Common myeloid progenitor, CD34-positive (primary cell): ENCODE measurements at regions not wholly inside any gene's neighbourhood (a gene's known extent, or its start where the extent isn't known, plus 50 kb on each side); places are given as distances from the start of the nearest gene placed in this dataset.

Source experiments
- CTCF ChIA-PET: fragments of 350-600 bp; sonication (Branson Sonifier 250); formaldehyde crosslinking; loops from one replicate; lab custom pipeline; 2021; ENCODE audit warnings: antibody characterized with exemption; lab: Charles Lee
- POLR2A ChIA-PET: fragments of 350-600 bp; sonication (Branson Sonifier 250); formaldehyde crosslinking; loops from one replicate; lab custom pipeline; 2021; ENCODE audit warnings: antibody characterized with exemption; lab: Charles Lee
- DNase-seq, 3 donors: peaks; one replicate each; pipeline versions ENCODE4 v3.0.0 to v3.0.0-alpha.2; 2013
- H3K27ac ChIP-seq, 2 experiments: 1 replicate in 1 of 2; 2 replicates in 1 of 2; pipeline ENCODE4 v1.7.0; 2013; ENCODE audit warnings: inconsistent platforms in 2 of 2, low read length in 2 of 2, mild to moderate bottlenecking in 2 of 2, low read depth in 1 of 2, moderate library complexity in 1 of 2; ENCODE audit not compliant: severe bottlenecking in 2 of 2, insufficient read depth in 1 of 2, poor library complexity in 1 of 2
- H3K27me3 ChIP-seq, 5 experiments: replicated peaks in 2 of 5; 1 replicate in 3 of 5; 2 replicates in 2 of 5; pipeline versions ENCODE4 v1.6.1 to v1.7.0; 2013; ENCODE audit warnings: low read length in 4 of 5, mild to moderate bottlenecking in 2 of 5, moderate library complexity in 2 of 5, inconsistent platforms in 1 of 5; ENCODE audit not compliant: insufficient read depth in 5 of 5, control insufficient read depth in 4 of 5
- H3K36me3 ChIP-seq, 4 experiments: 1 replicate in 2 of 4; 2 replicates in 2 of 4; pipeline versions ENCODE4 v1.6.1 to v1.7.0; 2013; ENCODE audit warnings: low read length in 3 of 4, control low read depth in 1 of 4, mild to moderate bottlenecking in 1 of 4; ENCODE audit not compliant: control insufficient read depth in 4 of 4, insufficient read depth in 4 of 4
- H3K4me1 ChIP-seq, 4 experiments: 1 replicate in 3 of 4; 2 replicates in 1 of 4; pipeline versions ENCODE4 v1.6.1 to v1.7.1; 2013; ENCODE audit warnings: low read length in 3 of 4, mild to moderate bottlenecking in 3 of 4, control low read depth in 1 of 4, inconsistent platforms in 1 of 4, moderate library complexity in 1 of 4; ENCODE audit not compliant: control insufficient read depth in 4 of 4, insufficient read depth in 4 of 4; ENCODE audit errors: control extremely low read depth in 1 of 4
- H3K4me3 ChIP-seq, 7 experiments: 1 replicate in 4 of 7; 2 replicates in 3 of 7; pipeline versions ENCODE4 v1.5.1 to v1.7.0; 2013; ENCODE audit warnings: mild to moderate bottlenecking in 7 of 7, low read length in 6 of 7, moderate library complexity in 6 of 7, inconsistent platforms in 2 of 7, low read depth in 2 of 7, control low read depth in 1 of 7; ENCODE audit not compliant: insufficient read depth in 4 of 7, control insufficient read depth in 1 of 7; ENCODE audit errors: extremely low read depth in 1 of 7
- H3K9me3 ChIP-seq, 5 experiments: 1 replicate in 4 of 5; 2 replicates in 1 of 5; pipeline versions ENCODE4 v1.6.1 to v1.7.1; 2013; ENCODE audit warnings: low read length in 4 of 5, mild to moderate bottlenecking in 2 of 5, inconsistent platforms in 1 of 5, low read depth in 1 of 5, moderate library complexity in 1 of 5; ENCODE audit not compliant: control insufficient read depth in 4 of 5, insufficient read depth in 2 of 5; ENCODE audit errors: control extremely low read depth in 1 of 5
- WGBS: methylation state at CpG from one replicate; pipeline ENCODE4 v1.1.5; 2013; ENCODE audit not compliant: insufficient coverage; 5-methylcytosine and 5-hydroxymethylcytosine counted together

DNA sequence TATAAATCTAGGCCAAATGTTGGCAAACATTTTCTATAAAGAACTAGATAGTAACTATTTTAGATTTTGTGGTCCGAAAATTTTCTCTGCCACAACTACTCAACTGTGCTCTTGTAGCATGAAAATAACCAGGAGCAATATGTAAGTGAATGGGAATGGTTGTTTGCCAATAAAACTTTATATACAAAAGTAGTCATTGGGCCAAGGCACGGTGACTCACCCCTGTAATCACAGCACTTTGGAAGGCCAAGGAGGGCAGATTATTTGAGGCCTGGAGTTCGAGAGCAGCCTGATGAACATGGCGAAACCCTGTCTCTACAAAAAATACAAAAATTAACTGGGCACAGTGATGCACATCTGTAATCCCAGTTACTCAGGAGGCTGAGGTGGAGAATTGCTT, 617.1 kb downstream of the EPM2A start:
- Histone ChIP-seq H3K9me3 (peaks cover 0 to 3% (median 0%) of the 10 kb centered on the region in 5 experiments), H3K36me3 (no peaks in the 10 kb centered on the region), H3K4me3 (no peak overlapping the region), H3K4me1 (no peaks in the 10 kb centered on the region), H3K27ac (no peak overlapping the region), H3K27me3 (no peaks in the 10 kb centered on the region)
- DNase-seq, result no peak
- CTCF ChIA-PET, result interaction anchor here (1.0 kb wide), 1 partner anchor 135 kb away, joined by 3 read pairs; no protein-coding TSS in a partner anchor
- POLR2A ChIA-PET, result no interaction called here
- 100% methylated on average over 1 of the region's 4 CpGs for WGBS

DNA sequence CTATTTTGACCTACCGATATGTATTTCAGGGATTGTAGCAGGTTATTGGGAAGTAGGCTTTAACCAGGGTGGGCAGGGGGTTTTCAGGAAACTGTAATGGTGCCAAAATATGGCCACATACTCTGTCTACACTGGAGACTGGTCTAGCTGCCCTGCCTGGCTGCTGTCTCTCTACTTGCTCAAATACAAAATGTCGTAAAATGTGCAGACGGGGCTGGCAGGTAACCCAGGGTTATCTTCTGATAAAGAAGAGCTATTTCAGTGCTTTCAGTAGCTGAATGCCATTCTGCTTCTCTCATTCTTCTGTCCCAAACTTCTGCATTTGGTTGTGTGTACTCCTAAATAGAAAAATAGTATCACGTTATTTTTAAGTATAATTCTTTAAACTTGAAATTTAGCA, 616.2 kb downstream of the EPM2A start:
- DNase-seq, result no peak
- peaks cover 0 to 3% (median 0%) of the 10 kb centered on the region in 5 experiments for H3K9me3 ChIP-seq
- WGBS, result 100% methylated on average over 2 of the region's 4 CpGs
- H3K27ac ChIP-seq, result no peak overlapping the region
- CTCF ChIA-PET, result no interaction called here
- POLR2A ChIA-PET, result no interaction called here
- H3K4me1 ChIP-seq, result no peaks in the 10 kb centered on the region
- H3K4me3 ChIP-seq, result no peak overlapping the region
- H3K27me3 ChIP-seq, result no peaks in the 10 kb centered on the region
- H3K36me3 ChIP-seq, result no peaks in the 10 kb centered on the region

DNA sequence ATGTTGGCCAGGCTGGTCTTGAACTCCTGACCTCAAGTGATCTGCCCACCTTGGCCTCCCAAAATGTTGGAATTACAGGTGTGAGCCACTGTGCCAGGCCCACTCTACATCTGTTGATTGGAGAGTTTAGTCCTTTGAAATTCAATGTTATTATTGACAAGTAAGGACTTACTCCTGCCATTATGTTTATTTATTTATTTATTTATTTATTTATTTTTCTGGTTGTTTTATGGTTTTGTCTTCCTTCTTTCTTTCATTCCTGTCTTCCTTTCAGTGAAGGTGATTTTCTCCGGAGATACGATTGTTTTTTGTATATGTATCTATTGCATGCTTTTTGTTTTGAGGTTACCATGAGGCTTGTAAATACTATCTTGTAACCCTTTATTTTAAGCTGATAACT, 602.6 kb downstream of the EPM2A start:
- no CpG with 5 or more reads among the region's 2 CpGs for WGBS
- ChIA-PET CTCF (no interaction called here), POLR2A (no interaction called here)
- no peaks in the 10 kb centered on the region for H3K36me3 ChIP-seq
- H3K4me3 ChIP-seq, result no peak overlapping the region
- no peak overlapping the region for H3K27ac ChIP-seq
- no peaks in the 10 kb centered on the region for H3K4me1 ChIP-seq
- no peak for DNase-seq
- no peaks in the 10 kb centered on the region for H3K27me3 ChIP-seq
- H3K9me3 ChIP-seq, result peaks cover 0 to 1% (median 0%) of the 10 kb centered on the region in 5 experiments

DNA sequence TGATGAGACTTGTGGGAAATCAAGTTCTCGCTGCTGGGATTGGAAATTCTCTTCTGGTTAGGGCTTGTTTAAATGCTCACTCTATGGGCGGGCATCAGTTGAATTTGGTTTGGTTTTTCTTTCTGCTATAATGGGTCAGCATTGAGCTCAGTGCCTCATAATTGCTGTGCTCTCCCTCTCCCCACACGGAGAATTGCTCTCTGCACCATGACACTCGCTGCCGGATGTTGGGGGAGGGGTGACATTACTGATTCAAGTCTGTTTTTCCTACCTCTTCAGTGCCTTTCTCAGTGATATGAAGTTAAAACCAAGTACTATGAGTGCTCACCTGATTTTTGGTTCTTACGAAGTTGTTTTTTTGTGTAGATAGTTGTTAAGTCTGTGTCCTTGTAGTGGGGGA, 599.6 kb downstream of the EPM2A start:
- no peak for DNase-seq
- Histone ChIP-seq H3K27me3 (no peaks in the 10 kb centered on the region), H3K4me1 (no peaks in the 10 kb centered on the region), H3K9me3 (no peaks in the 10 kb centered on the region), H3K27ac (no peak overlapping the region), H3K4me3 (no peak overlapping the region), H3K36me3 (no peaks in the 10 kb centered on the region)
- 100% methylated on average over 2 of the region's 6 CpGs for WGBS
- POLR2A ChIA-PET, result no interaction called here
- CTCF ChIA-PET, result interaction anchor here (1.3 kb wide), 1 partner anchor 10 kb away, joined by 3 read pairs; no protein-coding TSS in a partner anchor

DNA sequence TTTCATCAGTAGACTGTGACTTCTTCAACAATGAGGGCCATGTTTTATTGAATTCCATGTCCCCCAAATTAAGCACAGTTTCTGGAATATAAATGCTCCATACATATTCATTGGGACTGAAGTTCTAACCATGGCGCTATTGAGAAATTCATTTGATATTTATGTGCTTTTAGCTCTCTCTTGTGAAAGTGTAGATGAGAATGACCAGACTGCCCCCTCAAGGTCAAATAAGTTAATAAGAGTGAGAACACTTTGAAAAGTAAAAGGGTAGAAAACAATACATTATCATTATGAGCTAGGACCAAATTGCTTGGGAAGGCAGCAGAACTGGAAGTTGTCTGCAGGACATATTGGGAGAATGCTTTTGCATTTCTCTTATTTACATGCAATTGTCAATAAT, 597.9 kb downstream of the EPM2A start:
- Histone ChIP-seq H3K27ac (no peak overlapping the region), H3K36me3 (no peaks in the 10 kb centered on the region), H3K9me3 (no peaks in the 10 kb centered on the region), H3K4me3 (no peak overlapping the region), H3K27me3 (no peaks in the 10 kb centered on the region), H3K4me1 (no peaks in the 10 kb centered on the region)
- ChIA-PET CTCF (interaction anchor here (0.7 to 1.4 kb wide), 4 partner anchors 10 to 555 kb away, joined by 3 to 5 read pairs (median 4); no protein-coding TSS in a partner anchor), POLR2A (no interaction called here)
- no CpG with 5 or more reads among the region's 1 CpG for WGBS
- peak; percentile 22 to 58 (median 48) for DNase-seq

DNA sequence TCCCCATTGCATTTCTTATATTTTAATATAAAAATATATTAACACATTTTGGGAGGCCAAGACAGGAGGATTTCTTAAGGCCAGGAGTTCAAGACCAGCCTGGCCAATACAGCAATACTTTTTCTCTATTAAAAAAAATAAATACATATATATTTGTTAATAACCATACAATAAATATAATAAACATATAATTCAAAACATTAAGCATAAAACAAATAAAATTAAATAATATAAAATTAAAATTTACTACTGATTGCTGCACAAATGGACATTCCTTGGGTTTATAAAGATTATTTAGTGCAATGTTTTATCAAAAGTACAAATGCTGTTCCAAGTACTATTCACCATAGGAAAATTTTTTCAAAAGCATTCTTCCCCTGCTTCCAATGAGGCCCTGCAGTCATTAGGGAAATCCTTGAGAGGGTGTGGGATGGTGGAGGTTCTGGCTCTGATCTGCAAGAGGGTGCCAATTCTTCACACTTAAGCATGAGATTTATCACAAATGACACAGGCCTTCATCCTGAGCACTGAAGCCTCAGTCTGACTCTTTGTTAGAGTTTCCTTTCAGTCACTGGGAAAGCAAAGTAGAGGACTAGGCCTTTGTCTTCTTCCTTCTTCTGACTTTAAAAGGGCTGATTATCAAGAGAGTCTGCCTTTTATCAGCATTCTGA, 596.7 kb downstream of the EPM2A start:
- DNase-seq, result no peak
- ChIA-PET CTCF (no interaction called here), POLR2A (no interaction called here)
- no peak overlapping the region for H3K4me3 ChIP-seq
- no peaks in the 10 kb centered on the region for H3K36me3 ChIP-seq
- H3K27ac ChIP-seq, result no peak overlapping the region
- H3K9me3 ChIP-seq, result no peaks in the 10 kb centered on the region
- H3K4me1 ChIP-seq, result no peaks in the 10 kb centered on the region
- no peaks in the 10 kb centered on the region for H3K27me3 ChIP-seq

DNA sequence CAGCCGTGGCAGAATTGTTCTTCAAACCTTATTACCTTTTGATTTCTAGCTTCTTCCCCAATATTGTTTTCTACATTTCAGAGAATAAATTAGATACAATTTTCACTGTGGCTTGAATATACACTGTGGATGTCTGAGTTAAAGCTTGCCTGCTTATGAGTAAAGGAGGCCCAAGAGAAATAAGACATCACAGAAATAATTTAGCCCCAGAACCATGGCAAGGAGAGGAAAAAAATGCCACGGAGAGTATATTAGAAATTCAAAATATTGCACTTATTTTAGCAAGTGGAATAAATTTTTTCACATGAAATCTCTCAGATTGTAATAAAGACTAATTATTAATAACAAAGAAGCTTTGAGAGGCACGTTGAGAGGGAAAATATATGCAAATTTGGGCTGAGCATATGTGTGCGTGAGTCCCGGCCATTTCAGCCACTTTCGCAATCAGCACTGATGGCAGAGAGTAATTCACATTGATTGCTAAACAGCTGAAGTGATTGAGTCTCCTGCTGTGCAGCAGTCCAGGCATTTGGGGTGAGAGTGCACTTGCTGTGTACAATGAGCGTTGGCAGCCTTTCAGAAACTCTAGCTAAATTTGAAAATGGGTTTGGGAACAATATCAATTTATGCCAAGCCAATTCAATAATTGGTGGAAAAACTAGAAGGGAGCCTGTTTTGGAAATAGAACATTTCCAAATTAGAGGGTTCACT, 596.0 kb downstream of the EPM2A start:
- POLR2A ChIA-PET, result no interaction called here
- H3K9me3 ChIP-seq, result no peaks in the 10 kb centered on the region
- H3K4me3 ChIP-seq, result no peak overlapping the region
- WGBS, result 97% methylated on average over 5 of the region's 7 CpGs
- H3K4me1 ChIP-seq, result no peaks in the 10 kb centered on the region
- no peak overlapping the region for H3K27ac ChIP-seq
- H3K36me3 ChIP-seq, result no peaks in the 10 kb centered on the region
- H3K27me3 ChIP-seq, result no peaks in the 10 kb centered on the region
- DNase-seq, result no peak
- CTCF ChIA-PET, result no interaction called here
